K562 (cell line): ENCODE measurements at regions not wholly inside any gene's neighbourhood (a gene's known extent, or its start where the extent isn't known, plus 50 kb on each side); places are given as distances from the start of the nearest gene placed in this dataset.

Experiments
- ATAC-seq: fragments of 200-7000 bp; cut with Tn5 transposase; 3 replicates; pipeline ENCODE4 v1.9.1; 2020; ENCODE audit warnings: moderate library complexity
- BruUV-seq: library from RNA; stranded (reverse); fragments of 400-500 nt; replicated peaks from 2 replicates; lab custom pipeline; 2021; lab: Mats Ljungman, UMichigan
- CTCF ChIA-PET: fragments of 300-600 bp; formaldehyde crosslinking; extraction: SDS; loops from one replicate; lab custom pipeline; 2021; ENCODE audit warnings: low intra/inter-chr PET ratio; lab: Yijun Ruan, JAX
- POLR2A ChIA-PET: fragments of 300-600, 350-650 bp; sonication (Branson Sonifier 250); formaldehyde crosslinking; extraction: SDS; loops from one replicate; lab custom pipeline; 2021; ENCODE audit warnings: antibody characterized with exemption, inconsistent platforms; lab: Yijun Ruan, JAX
- DNase-seq, 4 experiments: peaks; one replicate each; pipeline versions ENCODE4 v3.0.0 to v3.0.0-alpha.2; 2011 to 2018; ENCODE audit warnings: low spot score in 3 of 4, mixed read lengths in 3 of 4; ENCODE audit errors: extremely low read depth in 1 of 4
- FAIRE-seq: peaks from 2 replicates; lab custom pipeline; 2011; peaks lifted over from hg19 to GRCh38; lab: Jason Lieb, UNC
- H2AFZ ChIP-seq: 2 replicates; pipeline ENCODE4 v1.6.0; 2011; ENCODE audit warnings: low read depth, low read length, control low read depth, inconsistent platforms
- H3K27ac ChIP-seq: fragments of 200-600 bp; 3 replicates; pipeline ENCODE4 v1.8.0; 2011; ENCODE audit warnings: low read depth, mild to moderate bottlenecking, control low read depth, inconsistent platforms, low read length, moderate library complexity, mixed read lengths; ENCODE audit errors: extremely low read depth
- H3K27me3 ChIP-seq, 2 experiments: fragments of 300-600 bp in 1 of 2; 2 replicates in 1 of 2; 3 replicates in 1 of 2; pipeline versions ENCODE4 v1.6.0 to v1.8.0; 2011; ENCODE audit warnings: inconsistent platforms in 2 of 2, low read length in 2 of 2, mild to moderate bottlenecking in 1 of 2, mixed read lengths in 1 of 2, moderate library complexity in 1 of 2; ENCODE audit not compliant: control insufficient read depth in 2 of 2, insufficient read depth in 2 of 2
- H3K36me3 ChIP-seq: fragments of 300-600 bp; 3 replicates; pipeline ENCODE4 v1.8.0; 2011; ENCODE audit warnings: mild to moderate bottlenecking, low read length, inconsistent platforms; ENCODE audit not compliant: control insufficient read depth, insufficient read depth
- H3K4me1 ChIP-seq, 2 experiments: fragments of 200-600 bp in 1 of 2; replicated peaks in 1 of 2; 2 replicates in 1 of 2; 3 replicates in 1 of 2; pipeline versions ENCODE4 v1.5.1 to v1.8.0; 2011; ENCODE audit warnings: inconsistent platforms in 2 of 2, low read length in 2 of 2, mild to moderate bottlenecking in 1 of 2, mixed read lengths in 1 of 2, moderate library complexity in 1 of 2; ENCODE audit not compliant: control insufficient read depth in 2 of 2, insufficient read depth in 2 of 2
- H3K4me2 ChIP-seq: 2 replicates; pipeline ENCODE4 v1.6.1; 2011; ENCODE audit warnings: low read length, control low read depth, inconsistent platforms, mixed read lengths; ENCODE audit not compliant: insufficient read depth
- H3K4me3 ChIP-seq: fragments of 200-600 bp; sonication (generic), shearing (Covaris generic); 2 replicates; pipeline ENCODE4 v1.5.1; 2016; ENCODE audit warnings: control low read depth, inconsistent platforms
- H3K79me2 ChIP-seq: fragments of 200-600 bp; 3 replicates; pipeline ENCODE4 v1.8.0; 2011; ENCODE audit warnings: low read length, inconsistent platforms; ENCODE audit not compliant: control insufficient read depth, insufficient read depth
- H3K9ac ChIP-seq, 2 experiments: 2 replicates each; pipeline versions ENCODE4 v1.6.0 to v1.6.1; 2011; ENCODE audit warnings: low read depth in 2 of 2, low read length in 2 of 2, control low read depth in 1 of 2, inconsistent platforms in 1 of 2, mild to moderate bottlenecking in 1 of 2, mixed read lengths in 1 of 2; ENCODE audit not compliant: insufficient read depth in 1 of 2
- H3K9me1 ChIP-seq: one replicate; pipeline ENCODE4 v1.6.0; 2011; ENCODE audit warnings: inconsistent platforms, mild to moderate bottlenecking, low read length, moderate library complexity; ENCODE audit not compliant: control insufficient read depth, insufficient read depth
- H3K9me3 ChIP-seq: replicated peaks from 2 replicates; pipeline ENCODE4 v1.5.1; 2011; ENCODE audit warnings: low read depth, low read length, inconsistent platforms; ENCODE audit not compliant: control insufficient read depth, insufficient read depth
- H4K20me1 ChIP-seq: replicated peaks from 2 replicates; pipeline ENCODE4 v1.6.1; 2011; ENCODE audit warnings: low read length, inconsistent platforms, mixed read lengths; ENCODE audit not compliant: control insufficient read depth, insufficient read depth
- AFF4 ChIP-seq: sonication (generic); formaldehyde crosslinking; IDR thresholded peaks from 2 replicates; pipeline ENCODE4 v1.8.0; 2023; ENCODE audit warnings: mild to moderate bottlenecking, missing genetic modification reagents
- CAMTA2 ChIP-seq: fragments of 250-450 bp; sonication (Bioruptor Pico); conservative IDR thresholded peaks from 2 replicates; pipeline ENCODE4 v1.5.1; 2022
- CC2D1A ChIP-seq: fragments of 450-650 bp; IDR thresholded peaks from 2 replicates; pipeline ENCODE4 v1.6.1; 2017; ENCODE audit warnings: mild to moderate bottlenecking
- LCOR ChIP-seq: sonication (generic); formaldehyde crosslinking; IDR thresholded peaks from 2 replicates; pipeline ENCODE4 v1.8.0; 2022; ENCODE audit warnings: mild to moderate bottlenecking, missing genetic modification reagents
- MLLT1 ChIP-seq, 2 experiments: fragments of 450-650 bp; IDR thresholded peaks; 2 replicates each; pipeline ENCODE4 v1.6.1; 2016
- PHF8 ChIP-seq: fragments of 200-600 bp; sonication (generic); IDR thresholded peaks from 2 replicates; pipeline ENCODE4 v1.6.1; 2012; ENCODE audit warnings: mixed run types, mild to moderate bottlenecking, inconsistent platforms, low read length, moderate library complexity, borderline replicate concordance
- RBM17 ChIP-seq: fragments of 200-400 bp; formaldehyde crosslinking; IDR thresholded peaks from 2 replicates; pipeline ENCODE4 v1.6.1; 2017; ENCODE audit warnings: low read depth, mild to moderate bottlenecking, low read length, borderline replicate concordance
- ZNF592 ChIP-seq: fragments of 450-650 bp; IDR thresholded peaks from 2 replicates; pipeline ENCODE4 v1.6.1; 2017; ENCODE audit warnings: antibody characterized with exemption, mild to moderate bottlenecking
- WGBS: fragments of 100-300 bp; shearing (Covaris generic); methylation state at CpG from one replicate; pipeline ENCODE4 v1.1.6; 2016; ENCODE audit warnings: low coverage, mixed read lengths; ENCODE audit not compliant: insufficient coverage; ENCODE audit errors: missing lambda C conversion rate; 5-methylcytosine and 5-hydroxymethylcytosine counted together
- in situ Hi-C: fragments of 300-500 bp; cut with MboI; formaldehyde crosslinking; loops from 4 replicates; pipeline ENCODE4 v1.15.0; 2018; ENCODE audit warnings: inconsistent platforms, mixed read lengths
- intact Hi-C: fragments of 100-400 bp; cut with micrococcal nuclease; formaldehyde crosslinking; loops from 2 replicates; pipeline ENCODE4 v1.14.2; 2022

- in situ Hi-C loops, result no loop called here
- Histone ChIP-seq H3K27me3 (no peaks in the 10 kb centered on the region), H3K79me2 (no peaks in the 10 kb centered on the region), H3K9me1 (no peaks in the 10 kb centered on the region), H3K9ac (no peak overlapping the region), H3K4me3 (no peak overlapping the region), H3K36me3 (no peaks in the 10 kb centered on the region), H3K9me3 (no peaks in the 10 kb centered on the region), H3K4me1 (peaks cover 0 to 5% of the 10 kb centered on the region in 2 experiments; a peak in 1 of 5 replicates), H3K27ac (no peak overlapping the region), H3K4me2 (no peak overlapping the region), H4K20me1 (no peaks in the 10 kb centered on the region), H2AFZ (no peak overlapping the region)
- TF ChIP-seq ZNF592, result no peak
- no peak for TF ChIP-seq RBM17
- TF ChIP-seq CAMTA2 (CRISPR knock-in tag), result no peak
- TF ChIP-seq CC2D1A, result no peak
- TF ChIP-seq LCOR (CRISPR knock-in tag), result no peak
- no peak for TF ChIP-seq MLLT1 (IDR thresholded peaks at IDR 0.05)
- no peak for TF ChIP-seq PHF8
- TF ChIP-seq AFF4 (CRISPR knock-in tag), result no peak
- ATAC-seq, result no peak
- no peak for FAIRE-seq
- no peak for DNase-seq
- intact Hi-C loops, result no loop called here
- BruUV-seq, result no TSS peak
- WGBS, result 21% methylated on average over 1 of the region's 1 CpG
- ChIA-PET CTCF (no interaction called here), POLR2A (no interaction called here)
Measured at GRCh38 chr12:88428350-88428749, 151.9 kb downstream of the KITLG start.
